DOHH2 (cell line): ENCODE measurements at regions not wholly inside any gene's neighbourhood (a gene's known extent, or its start where the extent isn't known, plus 50 kb on each side); places are given as distances from the start of the nearest gene placed in this dataset.

ENCODE experiments used
- EZH2phosphoT487 ChIP-seq: fragments of 200-600 bp; sonication (generic); IDR thresholded peaks from 2 replicates; pipeline ENCODE4 v1.6.1; 2017; ENCODE audit warnings: borderline replicate concordance, mild to moderate bottlenecking, antibody characterized with exemption, low read length, moderate library complexity, mixed read lengths
- TF ChIP-seq, protein P1 (sequence below): fragments of 200-600 bp; sonication (generic); IDR thresholded peaks from one replicate; pipeline ENCODE4 v1.5.1; 2014; ENCODE audit warnings: antibody characterized with exemption, mild to moderate bottlenecking, low read depth, low read length; ENCODE audit not compliant: poor library complexity, severe bottlenecking

DNA sequence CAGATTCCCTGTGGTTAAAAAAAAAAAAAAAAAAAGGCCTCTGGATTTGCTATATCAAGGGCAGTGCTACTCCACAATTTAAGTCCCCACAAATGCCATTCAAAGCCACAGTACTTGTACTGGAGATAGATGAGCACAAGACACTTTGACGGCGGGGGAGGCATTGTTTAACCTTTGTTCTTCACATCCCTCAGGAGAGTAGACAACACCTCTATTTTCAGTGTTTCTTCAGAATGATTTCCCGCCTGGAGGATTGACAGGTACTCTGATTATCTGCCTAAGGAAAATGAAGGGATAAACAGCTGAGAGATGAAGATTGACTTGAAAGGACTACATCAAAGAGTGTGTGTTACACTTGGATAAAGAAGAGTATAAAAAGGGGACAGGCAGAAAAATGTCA is 58.7 kb downstream of the OTOL1 start:
- TF ChIP-seq EZH2phosphoT487 = no peak
- TF ChIP-seq, protein P1, sequence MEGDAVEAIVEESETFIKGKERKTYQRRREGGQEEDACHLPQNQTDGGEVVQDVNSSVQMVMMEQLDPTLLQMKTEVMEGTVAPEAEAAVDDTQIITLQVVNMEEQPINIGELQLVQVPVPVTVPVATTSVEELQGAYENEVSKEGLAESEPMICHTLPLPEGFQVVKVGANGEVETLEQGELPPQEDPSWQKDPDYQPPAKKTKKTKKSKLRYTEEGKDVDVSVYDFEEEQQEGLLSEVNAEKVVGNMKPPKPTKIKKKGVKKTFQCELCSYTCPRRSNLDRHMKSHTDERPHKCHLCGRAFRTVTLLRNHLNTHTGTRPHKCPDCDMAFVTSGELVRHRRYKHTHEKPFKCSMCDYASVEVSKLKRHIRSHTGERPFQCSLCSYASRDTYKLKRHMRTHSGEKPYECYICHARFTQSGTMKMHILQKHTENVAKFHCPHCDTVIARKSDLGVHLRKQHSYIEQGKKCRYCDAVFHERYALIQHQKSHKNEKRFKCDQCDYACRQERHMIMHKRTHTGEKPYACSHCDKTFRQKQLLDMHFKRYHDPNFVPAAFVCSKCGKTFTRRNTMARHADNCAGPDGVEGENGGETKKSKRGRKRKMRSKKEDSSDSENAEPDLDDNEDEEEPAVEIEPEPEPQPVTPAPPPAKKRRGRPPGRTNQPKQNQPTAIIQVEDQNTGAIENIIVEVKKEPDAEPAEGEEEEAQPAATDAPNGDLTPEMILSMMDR = no peak
